WERI-Rb-1 (cell line): ENCODE measurements at regions not wholly inside any gene's neighbourhood (a gene's known extent, or its start where the extent isn't known, plus 50 kb on each side); places are given as distances from the start of the nearest gene placed in this dataset.

Experiments used
- DNase-seq: peaks from one replicate; pipeline ENCODE4 v3.0.0-alpha.2; 2020
- H3K27ac ChIP-seq: fragments of 250-450 bp; sonication (Bioruptor Pico); 2 replicates; pipeline ENCODE4 v1.5.1; 2020; ENCODE audit warnings: mild to moderate bottlenecking, moderate library complexity
- H3K27me3 ChIP-seq: fragments of 250-450 bp; sonication (Bioruptor Pico); 2 replicates; pipeline ENCODE4 v1.5.1; 2021; ENCODE audit warnings: mild to moderate bottlenecking, low read depth, moderate library complexity; ENCODE audit not compliant: insufficient read depth, severe bottlenecking
- H3K36me3 ChIP-seq: fragments of 250-450 bp; sonication (Bioruptor Pico); 2 replicates; pipeline ENCODE4 v1.5.1; 2020; ENCODE audit warnings: mild to moderate bottlenecking, moderate library complexity
- H3K4me3 ChIP-seq: 2 replicates; pipeline ENCODE4 v1.5.1; 2011; ENCODE audit warnings: low read depth, mild to moderate bottlenecking, control low read depth, low read length
- H3K9me3 ChIP-seq: fragments of 250-450 bp; sonication (Bioruptor Pico); 2 replicates; pipeline ENCODE4 v1.5.1; 2021; ENCODE audit warnings: mild to moderate bottlenecking, moderate library complexity; ENCODE audit not compliant: severe bottlenecking
- TF ChIP-seq, protein P1 (sequence below): IDR thresholded peaks from 2 replicates; pipeline ENCODE4 v1.5.1; 2011; ENCODE audit warnings: low read depth, mild to moderate bottlenecking, control low read depth, inconsistent platforms, low read length

DNA sequence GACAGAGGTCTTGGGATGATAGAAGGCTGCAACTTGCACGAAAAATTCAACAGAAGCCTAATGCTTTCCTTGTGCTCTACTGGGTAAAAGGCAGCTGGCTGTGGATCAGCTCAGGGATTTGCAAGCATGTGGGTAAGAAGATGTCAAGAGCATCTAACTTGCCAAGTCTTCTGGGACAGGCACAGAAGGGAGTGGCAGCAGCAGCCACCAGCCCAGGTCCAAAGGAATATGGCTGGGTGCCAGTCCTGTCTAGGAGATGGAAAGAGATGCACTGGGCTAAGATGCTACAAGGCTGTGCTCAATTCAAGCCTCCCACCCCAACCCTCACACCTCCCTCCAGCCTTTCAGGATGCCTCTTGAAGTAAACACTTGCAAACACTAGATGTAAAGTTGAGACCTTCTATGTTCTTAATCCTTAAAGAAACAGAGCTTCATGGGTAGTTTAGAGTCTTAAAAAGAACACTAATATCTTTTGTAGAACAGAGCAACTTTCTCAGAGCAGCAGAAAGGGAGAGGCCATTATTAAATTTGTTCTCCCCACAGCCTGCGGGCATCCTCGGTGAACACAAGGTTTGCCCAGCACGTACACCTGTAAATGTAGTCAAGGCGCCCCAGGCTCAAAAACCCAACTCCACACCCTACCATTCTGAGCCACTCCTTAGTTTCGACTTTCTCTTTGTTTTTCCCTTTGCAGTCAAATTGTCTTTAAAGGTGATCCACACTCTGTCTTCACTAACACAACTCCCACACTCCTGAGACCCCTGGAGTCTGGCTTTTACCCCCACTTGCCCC lies 64.6 kb upstream of the BCAR3 start:
- Histone ChIP-seq H3K9me3 (peaks cover 2% of the 10 kb centered on the region), H3K27me3 (no peaks in the 10 kb centered on the region), H3K36me3 (no peaks in the 10 kb centered on the region), H3K27ac (no peak overlapping the region), H3K4me3 (no peak overlapping the region)
- TF ChIP-seq, protein P1, sequence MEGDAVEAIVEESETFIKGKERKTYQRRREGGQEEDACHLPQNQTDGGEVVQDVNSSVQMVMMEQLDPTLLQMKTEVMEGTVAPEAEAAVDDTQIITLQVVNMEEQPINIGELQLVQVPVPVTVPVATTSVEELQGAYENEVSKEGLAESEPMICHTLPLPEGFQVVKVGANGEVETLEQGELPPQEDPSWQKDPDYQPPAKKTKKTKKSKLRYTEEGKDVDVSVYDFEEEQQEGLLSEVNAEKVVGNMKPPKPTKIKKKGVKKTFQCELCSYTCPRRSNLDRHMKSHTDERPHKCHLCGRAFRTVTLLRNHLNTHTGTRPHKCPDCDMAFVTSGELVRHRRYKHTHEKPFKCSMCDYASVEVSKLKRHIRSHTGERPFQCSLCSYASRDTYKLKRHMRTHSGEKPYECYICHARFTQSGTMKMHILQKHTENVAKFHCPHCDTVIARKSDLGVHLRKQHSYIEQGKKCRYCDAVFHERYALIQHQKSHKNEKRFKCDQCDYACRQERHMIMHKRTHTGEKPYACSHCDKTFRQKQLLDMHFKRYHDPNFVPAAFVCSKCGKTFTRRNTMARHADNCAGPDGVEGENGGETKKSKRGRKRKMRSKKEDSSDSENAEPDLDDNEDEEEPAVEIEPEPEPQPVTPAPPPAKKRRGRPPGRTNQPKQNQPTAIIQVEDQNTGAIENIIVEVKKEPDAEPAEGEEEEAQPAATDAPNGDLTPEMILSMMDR = no peak
- no peak for DNase-seq

GRCh38 chr1:93744299-93744988 lies 62.8 kb upstream of the BCAR3 start:
- no peaks in the 10 kb centered on the region for H3K27me3 ChIP-seq
- peaks cover 2% of the 10 kb centered on the region for H3K9me3 ChIP-seq
- DNase-seq = no peak
- no peak overlapping the region for H3K27ac ChIP-seq
- H3K36me3 ChIP-seq = no peaks in the 10 kb centered on the region
- no peak overlapping the region for H3K4me3 ChIP-seq
- TF ChIP-seq, protein P1 = no peak

DNA sequence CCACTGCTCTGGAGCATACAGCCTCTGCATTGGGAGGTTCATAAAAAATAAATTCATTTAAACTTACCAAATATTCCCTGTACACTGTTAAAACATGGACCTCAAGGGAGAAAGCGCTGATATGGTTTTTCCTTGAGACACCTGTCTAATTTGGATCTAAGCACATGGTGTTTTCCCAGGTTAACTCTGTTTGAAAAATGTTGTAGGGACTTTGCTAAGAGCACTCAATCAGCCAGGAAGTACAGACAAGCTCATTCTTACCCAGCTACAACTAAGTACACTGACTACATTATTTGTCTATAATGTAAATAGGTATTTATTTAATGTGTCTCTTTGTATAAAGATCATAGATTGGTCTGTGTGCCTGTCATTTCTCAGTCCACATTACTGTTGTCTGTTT lies 61.8 kb upstream of the BCAR3 start:
- H3K27ac ChIP-seq = no peak overlapping the region
- TF ChIP-seq, protein P1 = no peak
- no peaks in the 10 kb centered on the region for H3K27me3 ChIP-seq

DNA sequence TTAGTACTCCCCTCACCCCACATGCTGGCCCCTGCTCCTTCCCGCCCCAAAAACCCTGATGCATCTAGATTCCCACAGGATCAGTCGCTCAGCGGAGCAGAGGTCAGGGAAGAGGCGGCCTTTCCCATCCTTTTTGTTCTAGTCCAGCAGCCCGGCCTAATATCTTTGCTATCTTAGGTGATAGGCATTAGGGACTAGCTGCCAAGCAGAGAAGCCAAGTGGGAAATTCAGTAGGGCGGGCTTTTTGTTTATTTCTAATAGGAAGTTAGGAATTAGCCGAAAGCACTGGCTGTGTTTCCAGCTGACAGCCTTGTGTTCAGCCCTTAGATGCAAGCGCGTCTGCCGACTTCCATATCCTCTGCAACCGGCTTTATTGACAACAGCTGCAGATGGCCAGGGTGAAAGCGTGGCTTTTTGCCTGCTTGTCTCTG lies 59.0 kb upstream of the BCAR3 start:
- H3K9me3 ChIP-seq = peaks cover 4% of the 10 kb centered on the region
- TF ChIP-seq, protein P1 = no peak
- no peak overlapping the region for H3K4me3 ChIP-seq
- DNase-seq = peak; percentile 34
- H3K36me3 ChIP-seq = no peaks in the 10 kb centered on the region
- H3K27me3 ChIP-seq = no peaks in the 10 kb centered on the region
- no peak overlapping the region for H3K27ac ChIP-seq

More for the DNA sequence above, 61.8 kb upstream of the BCAR3 start:
- Histone ChIP-seq H3K36me3 (no peaks in the 10 kb centered on the region), H3K9me3 (peaks cover 2% of the 10 kb centered on the region), H3K4me3 (no peak overlapping the region)
- DNase-seq = no peak

- no peak overlapping the region for H3K27ac ChIP-seq
- no peak for DNase-seq
- no peaks in the 10 kb centered on the region for H3K27me3 ChIP-seq
- no peak overlapping the region for H3K4me3 ChIP-seq
- TF ChIP-seq, protein P1 = no peak
- H3K9me3 ChIP-seq = peaks cover 4% of the 10 kb centered on the region
- no peaks in the 10 kb centered on the region for H3K36me3 ChIP-seq
These were observed 58.5 kb upstream of the BCAR3 start for GRCh38 chr1:93740157-93740556.
